ENCODE measurements at regions not wholly inside any gene's neighbourhood (a gene's known extent, or its start where the extent isn't known, plus 50 kb on each side); places are given as distances from the start of the nearest gene placed in this dataset.

GRCh38 chr3:166080096-166080495 lies 242.9 kb upstream of the BCHE start:
- CTCF ChIA-PET, result no interaction called here
- no peak overlapping the region for H3K27ac ChIP-seq
- no peak for TF ChIP-seq CTCF (conservative IDR thresholded peaks at IDR 0.05; ENCODE audit: low read depth)
- POLR2A ChIA-PET (ENCODE audit: low non-redundant PET), result no interaction called here
- DNase-seq (ENCODE audit: low spot score), result no peak

- DNase-seq (ENCODE audit: low spot score), result no peak
- ChIA-PET POLR2A (ENCODE audit: low non-redundant PET) (no interaction called here), CTCF (no interaction called here)
- no peak for TF ChIP-seq CTCF (conservative IDR thresholded peaks at IDR 0.05; ENCODE audit: low read depth)
- H3K27ac ChIP-seq, result no peak overlapping the region
These were observed 234.6 kb upstream of the BCHE start for GRCh38 chr3:166071831-166072230.

- no peak for DNase-seq (ENCODE audit: low spot score)
- CTCF ChIA-PET, result interaction anchor here (0.5 to 0.7 kb wide), 2 partner anchors 12 to 169 kb away, joined by 3 to 4 read pairs; no protein-coding TSS in a partner anchor
- POLR2A ChIA-PET (ENCODE audit: low non-redundant PET), result no interaction called here
- no peak overlapping the region for H3K27ac ChIP-seq
- TF ChIP-seq CTCF (conservative IDR thresholded peaks at IDR 0.05; ENCODE audit: low read depth), result no peak
These were observed 227.3 kb upstream of the BCHE start for GRCh38 chr3:166064476-166064875.

GRCh38 chr3:166060789-166061479 lies 223.7 kb upstream of the BCHE start:
- no peak for DNase-seq (ENCODE audit: low spot score)
- ChIA-PET POLR2A (ENCODE audit: low non-redundant PET) (no interaction called here), CTCF (no interaction called here)
- no peak for TF ChIP-seq CTCF (conservative IDR thresholded peaks at IDR 0.05; ENCODE audit: low read depth)
- H3K27ac ChIP-seq, result no peak overlapping the region

- CTCF ChIA-PET, result interaction anchor here (0.6 kb wide), 1 partner anchor 12 kb away, joined by 4 read pairs; no protein-coding TSS in a partner anchor
- no peak for DNase-seq (ENCODE audit: low spot score)
- TF ChIP-seq CTCF (conservative IDR thresholded peaks at IDR 0.05; ENCODE audit: low read depth), result no peak
- POLR2A ChIA-PET (ENCODE audit: low non-redundant PET), result no interaction called here
- no peak overlapping the region for H3K27ac ChIP-seq
These were observed 215.2 kb upstream of the BCHE start for GRCh38 chr3:166052440-166052839.

GRCh38 chr3:166029507-166029906 lies 192.3 kb upstream of the BCHE start:
- ChIA-PET POLR2A (ENCODE audit: low non-redundant PET) (no interaction called here), CTCF (no interaction called here)
- no peak overlapping the region for H3K27ac ChIP-seq
- DNase-seq (ENCODE audit: low spot score), result no peak
- no peak for TF ChIP-seq CTCF (conservative IDR thresholded peaks at IDR 0.05; ENCODE audit: low read depth)

All from RWPE1 (cell line).